ENCODE measurements at regions not wholly inside any gene's neighbourhood (a gene's known extent, or its start where the extent isn't known, plus 50 kb on each side); places are given as distances from the start of the nearest gene placed in this dataset.
"Not testable (repeated sequence)": the region's sequence is repeated elsewhere in the genome, so short reads cannot be mapped to it uniquely, and the experiment has no call there.

DNA sequence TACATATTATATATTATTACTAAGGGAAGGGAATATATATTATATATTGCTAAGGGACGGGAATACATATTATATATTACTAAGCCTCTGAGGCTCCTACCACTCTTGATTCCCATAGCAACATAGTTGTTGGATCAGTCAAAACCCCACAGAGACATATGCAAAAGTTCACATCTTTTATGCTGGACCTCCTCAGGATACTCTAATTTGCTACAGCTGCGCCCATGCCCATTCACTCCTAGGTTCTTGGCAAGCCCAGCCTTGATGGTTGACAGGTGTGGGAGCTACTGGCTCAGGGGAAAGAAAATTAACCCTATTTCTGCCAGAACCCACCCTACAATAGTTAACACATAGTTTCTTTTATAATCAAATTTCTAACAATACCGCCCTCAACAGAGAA is 752.2 kb downstream of the TTLL7 start:
- not testable (repeated sequence) for DNase-seq (ENCODE audit: insufficient read length, low spot score, missing footprints)

DNA sequence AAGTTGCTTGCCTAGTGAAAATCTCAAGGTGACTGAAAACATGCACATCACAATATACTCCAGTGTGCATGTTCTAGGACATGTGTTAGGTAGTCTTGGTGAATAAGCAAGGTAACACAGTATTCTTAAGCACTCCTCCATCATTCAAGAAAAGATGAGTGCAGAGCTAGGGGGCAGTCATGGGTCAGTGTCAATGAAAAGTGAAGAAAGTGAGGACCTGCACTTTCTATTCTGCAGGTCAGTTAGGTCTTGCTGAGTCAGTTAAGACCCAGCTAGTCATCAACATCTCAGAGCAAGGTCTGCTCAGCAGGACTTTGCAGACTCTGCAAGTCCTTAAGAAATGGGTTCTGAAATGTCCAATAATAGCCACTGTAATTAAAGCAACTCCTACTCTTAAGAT is 754.1 kb downstream of the TTLL7 start:
- H3K9me3 ChIP-seq (ENCODE audit: low read depth, low read length); H4K20me1 ChIP-seq (ENCODE audit: insufficient read depth, low read length); H3K27ac ChIP-seq (ENCODE audit: low read depth, low read length); DNase-seq (ENCODE audit: insufficient read length, low spot score, missing footprints); H3K4me3 ChIP-seq (ENCODE audit: insufficient read depth, low read length); H2AFZ ChIP-seq (ENCODE audit: low read length); H3K4me2 ChIP-seq (ENCODE audit: insufficient read depth, low read length); H3K4me1 ChIP-seq (ENCODE audit: insufficient read depth, low read length); H3K79me2 ChIP-seq (ENCODE audit: insufficient read depth, low read length); H3K36me3 ChIP-seq (ENCODE audit: insufficient read depth, low read length); H3K27me3 ChIP-seq (ENCODE audit: insufficient read depth, low read length): not testable (repeated sequence)

More for the DNA sequence above, 752.2 kb downstream of the TTLL7 start:
- not testable (repeated sequence) for H3K27me3 ChIP-seq (ENCODE audit: insufficient read depth, low read length); H3K9me3 ChIP-seq (ENCODE audit: low read depth, low read length); H3K4me1 ChIP-seq (ENCODE audit: insufficient read depth, low read length); H2AFZ ChIP-seq (ENCODE audit: low read length); H3K36me3 ChIP-seq (ENCODE audit: insufficient read depth, low read length); H3K4me2 ChIP-seq (ENCODE audit: insufficient read depth, low read length); H3K4me3 ChIP-seq (ENCODE audit: insufficient read depth, low read length); H4K20me1 ChIP-seq (ENCODE audit: insufficient read depth, low read length); H3K27ac ChIP-seq (ENCODE audit: low read depth, low read length); H3K79me2 ChIP-seq (ENCODE audit: insufficient read depth, low read length)

- not testable (repeated sequence) for H3K27ac ChIP-seq (ENCODE audit: low read depth, low read length); H3K4me1 ChIP-seq (ENCODE audit: insufficient read depth, low read length); H3K4me3 ChIP-seq (ENCODE audit: insufficient read depth, low read length); H3K27me3 ChIP-seq (ENCODE audit: insufficient read depth, low read length); H3K79me2 ChIP-seq (ENCODE audit: insufficient read depth, low read length); H4K20me1 ChIP-seq (ENCODE audit: insufficient read depth, low read length); DNase-seq (ENCODE audit: insufficient read length, low spot score, missing footprints); H3K4me2 ChIP-seq (ENCODE audit: insufficient read depth, low read length); H3K9me3 ChIP-seq (ENCODE audit: low read depth, low read length); H3K36me3 ChIP-seq (ENCODE audit: insufficient read depth, low read length); H2AFZ ChIP-seq (ENCODE audit: low read length)
Observed at GRCh38 chr1:83239568-83239967, 759.4 kb downstream of the TTLL7 start.

GRCh38 chr1:83238654-83239053 is 760.3 kb downstream of the TTLL7 start:
- not testable (repeated sequence) for H3K27ac ChIP-seq (ENCODE audit: low read depth, low read length); H3K4me2 ChIP-seq (ENCODE audit: insufficient read depth, low read length); H3K9me3 ChIP-seq (ENCODE audit: low read depth, low read length); H3K36me3 ChIP-seq (ENCODE audit: insufficient read depth, low read length); H3K79me2 ChIP-seq (ENCODE audit: insufficient read depth, low read length); H3K4me1 ChIP-seq (ENCODE audit: insufficient read depth, low read length); DNase-seq (ENCODE audit: insufficient read length, low spot score, missing footprints); H4K20me1 ChIP-seq (ENCODE audit: insufficient read depth, low read length); H2AFZ ChIP-seq (ENCODE audit: low read length); H3K4me3 ChIP-seq (ENCODE audit: insufficient read depth, low read length); H3K27me3 ChIP-seq (ENCODE audit: insufficient read depth, low read length)

GRCh38 chr1:83219788-83220187 is 779.1 kb downstream of the TTLL7 start:
- H3K27me3 ChIP-seq (ENCODE audit: insufficient read depth, low read length); DNase-seq (ENCODE audit: insufficient read length, low spot score, missing footprints); H3K27ac ChIP-seq (ENCODE audit: low read depth, low read length); H3K4me3 ChIP-seq (ENCODE audit: insufficient read depth, low read length); H3K9me3 ChIP-seq (ENCODE audit: low read depth, low read length); H3K4me2 ChIP-seq (ENCODE audit: insufficient read depth, low read length); H4K20me1 ChIP-seq (ENCODE audit: insufficient read depth, low read length); H3K36me3 ChIP-seq (ENCODE audit: insufficient read depth, low read length); H2AFZ ChIP-seq (ENCODE audit: low read length); H3K79me2 ChIP-seq (ENCODE audit: insufficient read depth, low read length); H3K4me1 ChIP-seq (ENCODE audit: insufficient read depth, low read length): not testable (repeated sequence)

GRCh38 chr1:83218036-83218716 is 780.8 kb downstream of the TTLL7 start:
- H3K27me3 ChIP-seq (ENCODE audit: insufficient read depth, low read length); H3K4me2 ChIP-seq (ENCODE audit: insufficient read depth, low read length); H3K27ac ChIP-seq (ENCODE audit: low read depth, low read length); H2AFZ ChIP-seq (ENCODE audit: low read length); DNase-seq (ENCODE audit: insufficient read length, low spot score, missing footprints); H3K36me3 ChIP-seq (ENCODE audit: insufficient read depth, low read length); H3K9me3 ChIP-seq (ENCODE audit: low read depth, low read length); H3K4me1 ChIP-seq (ENCODE audit: insufficient read depth, low read length); H3K79me2 ChIP-seq (ENCODE audit: insufficient read depth, low read length); H4K20me1 ChIP-seq (ENCODE audit: insufficient read depth, low read length); H3K4me3 ChIP-seq (ENCODE audit: insufficient read depth, low read length): not testable (repeated sequence)

- H3K79me2 ChIP-seq (ENCODE audit: insufficient read depth, low read length); H3K4me3 ChIP-seq (ENCODE audit: insufficient read depth, low read length); H3K9me3 ChIP-seq (ENCODE audit: low read depth, low read length); H2AFZ ChIP-seq (ENCODE audit: low read length); DNase-seq (ENCODE audit: insufficient read length, low spot score, missing footprints); H3K27ac ChIP-seq (ENCODE audit: low read depth, low read length); H3K27me3 ChIP-seq (ENCODE audit: insufficient read depth, low read length); H3K36me3 ChIP-seq (ENCODE audit: insufficient read depth, low read length); H3K4me1 ChIP-seq (ENCODE audit: insufficient read depth, low read length); H3K4me2 ChIP-seq (ENCODE audit: insufficient read depth, low read length); H4K20me1 ChIP-seq (ENCODE audit: insufficient read depth, low read length): not testable (repeated sequence)
Observed at GRCh38 chr1:83214317-83214716, 784.6 kb downstream of the TTLL7 start.

DNA sequence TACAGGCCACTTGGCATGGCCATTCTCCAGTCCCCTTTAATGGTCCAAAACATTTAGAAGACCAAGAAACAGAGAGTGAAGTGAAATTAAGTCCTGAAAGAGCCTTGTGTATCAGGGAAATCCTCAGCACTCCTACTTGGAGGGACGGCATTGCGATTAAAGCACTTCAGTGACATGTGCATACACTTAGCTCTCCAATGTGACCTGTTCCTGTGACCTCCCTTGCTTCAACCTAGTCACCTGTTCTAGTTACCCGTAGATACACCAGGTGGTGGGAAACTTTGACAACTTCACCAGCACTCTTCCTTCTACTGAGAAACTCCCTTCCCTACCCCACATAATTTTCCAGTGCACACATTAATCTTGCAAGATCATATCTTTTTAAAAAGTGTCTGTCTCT is 785.3 kb downstream of the TTLL7 start:
- not testable (repeated sequence) for H3K79me2 ChIP-seq (ENCODE audit: insufficient read depth, low read length)

GRCh38 chr1:83212033-83212432 is 786.9 kb downstream of the TTLL7 start:
- H2AFZ ChIP-seq (ENCODE audit: low read length); H3K4me3 ChIP-seq (ENCODE audit: insufficient read depth, low read length); H3K27ac ChIP-seq (ENCODE audit: low read depth, low read length); H3K27me3 ChIP-seq (ENCODE audit: insufficient read depth, low read length); H3K4me1 ChIP-seq (ENCODE audit: insufficient read depth, low read length); DNase-seq (ENCODE audit: insufficient read length, low spot score, missing footprints); H4K20me1 ChIP-seq (ENCODE audit: insufficient read depth, low read length); H3K36me3 ChIP-seq (ENCODE audit: insufficient read depth, low read length); H3K9me3 ChIP-seq (ENCODE audit: low read depth, low read length); H3K4me2 ChIP-seq (ENCODE audit: insufficient read depth, low read length); H3K79me2 ChIP-seq (ENCODE audit: insufficient read depth, low read length): not testable (repeated sequence)

More for the DNA sequence above, 785.3 kb downstream of the TTLL7 start:
- not testable (repeated sequence) for H3K9me3 ChIP-seq (ENCODE audit: low read depth, low read length); H4K20me1 ChIP-seq (ENCODE audit: insufficient read depth, low read length); H3K4me1 ChIP-seq (ENCODE audit: insufficient read depth, low read length); H3K4me3 ChIP-seq (ENCODE audit: insufficient read depth, low read length); H3K36me3 ChIP-seq (ENCODE audit: insufficient read depth, low read length); H3K4me2 ChIP-seq (ENCODE audit: insufficient read depth, low read length); H3K27ac ChIP-seq (ENCODE audit: low read depth, low read length); DNase-seq (ENCODE audit: insufficient read length, low spot score, missing footprints); H3K27me3 ChIP-seq (ENCODE audit: insufficient read depth, low read length); H2AFZ ChIP-seq (ENCODE audit: low read length)
